H1 (cell line): ENCODE measurements at regions not wholly inside any gene's neighbourhood (a gene's known extent, or its start where the extent isn't known, plus 50 kb on each side); places are given as distances from the start of the nearest gene placed in this dataset.

Experiments used
- CTCF ChIA-PET: fragments of 300-600 bp; sonication (Branson Sonifier 250); formaldehyde crosslinking; loops from one replicate; lab custom pipeline; 2021; ENCODE audit not compliant: partially characterized antibody; lab: Charles Lee
- POLR2A ChIA-PET: fragments of 300-600 bp; sonication (Branson Sonifier 250); formaldehyde crosslinking; loops from one replicate; lab custom pipeline; 2021; ENCODE audit warnings: inconsistent platforms; ENCODE audit not compliant: partially characterized antibody; lab: Charles Lee
- DNase-seq, 2 experiments: peaks; one replicate each; pipeline versions ENCODE4 v3.0.0 to v3.0.0-alpha.2; 2010 to 2022; ENCODE audit warnings: low spot score in 2 of 2, low read depth in 1 of 2, mixed read lengths in 1 of 2
- FAIRE-seq: peaks from 2 replicates; lab custom pipeline; 2011; peaks lifted over from hg19 to GRCh38; lab: Jason Lieb, UNC
- H2AFZ ChIP-seq: 2 replicates; pipeline ENCODE4 v1.8.1; 2012; ENCODE audit warnings: low read length, inconsistent platforms
- H2AK5ac ChIP-seq: 2 replicates; pipeline ENCODE4 v1.6.1; 2013; ENCODE audit warnings: low read depth, low read length
- H2BK120ac ChIP-seq: replicated peaks from 2 replicates; pipeline ENCODE3; 2013; ENCODE audit warnings: low read depth, low read length, inconsistent platforms
- H2BK12ac ChIP-seq: 2 replicates; pipeline ENCODE4 v1.6.1; 2013; ENCODE audit warnings: low read depth, low read length
- H2BK15ac ChIP-seq: 2 replicates; pipeline ENCODE4 v1.6.1; 2013; ENCODE audit warnings: low read length
- H2BK20ac ChIP-seq: 2 replicates; pipeline ENCODE4 v1.6.1; 2013; ENCODE audit warnings: low read length
- H2BK5ac ChIP-seq: 2 replicates; pipeline ENCODE4 v1.6.1; 2013; ENCODE audit warnings: low read depth, low read length
- H3K14ac ChIP-seq: 2 replicates; pipeline ENCODE4 v1.6.1; 2013; ENCODE audit warnings: inconsistent platforms; ENCODE audit not compliant: insufficient read length
- H3K18ac ChIP-seq: 2 replicates; pipeline ENCODE4 v1.6.1; 2013; ENCODE audit warnings: low read length; ENCODE audit errors: extremely low read depth
- H3K23ac ChIP-seq: 2 replicates; pipeline ENCODE4 v1.6.1; 2013; ENCODE audit warnings: inconsistent platforms; ENCODE audit not compliant: insufficient read length
- H3K23me2 ChIP-seq: 2 replicates; pipeline ENCODE4 v1.6.1; 2013; ENCODE audit warnings: low read depth, low read length
- H3K27ac ChIP-seq: 2 replicates; pipeline ENCODE4 v1.6.1; 2011; ENCODE audit warnings: low read depth, low read length, inconsistent platforms
- H3K27me3 ChIP-seq, 4 experiments: replicated peaks in 1 of 4; 1 replicate in 1 of 4; 2 replicates in 3 of 4; pipeline versions ENCODE4 v1.6.1 to v1.8.1; 2011 to 2013; ENCODE audit warnings: low read length in 3 of 4, mild to moderate bottlenecking in 3 of 4, inconsistent platforms in 2 of 4, mixed read lengths in 2 of 4, moderate library complexity in 1 of 4; ENCODE audit not compliant: control insufficient read depth in 3 of 4, insufficient read depth in 3 of 4; ENCODE audit errors: extremely low read depth in 1 of 4
- H3K36me3 ChIP-seq, 4 experiments: 2 replicates each; pipeline versions ENCODE4 v1.6.1 to v1.8.1; 2011 to 2013; ENCODE audit warnings: mild to moderate bottlenecking in 4 of 4, low read length in 3 of 4, moderate library complexity in 2 of 4, control low read depth in 1 of 4, inconsistent platforms in 1 of 4; ENCODE audit not compliant: insufficient read depth in 4 of 4, control insufficient read depth in 2 of 4
- H3K4ac ChIP-seq: replicated peaks from 2 replicates; pipeline ENCODE3; 2013; ENCODE audit warnings: low read length, low read depth, mixed read lengths, inconsistent platforms; ENCODE audit not compliant: insufficient read length
- H3K4me1 ChIP-seq, 4 experiments: replicated peaks in 1 of 4; 1 replicate in 1 of 4; 2 replicates in 3 of 4; pipeline versions ENCODE4 v1.6.1 to v1.8.1; 2011 to 2013; ENCODE audit warnings: low read length in 3 of 4, inconsistent platforms in 2 of 4, mixed read lengths in 1 of 4; ENCODE audit not compliant: insufficient read depth in 4 of 4, control insufficient read depth in 3 of 4
- H3K4me2 ChIP-seq, 2 experiments: 2 replicates each; pipeline versions ENCODE4 v1.6.1 to v1.8.1; 2011 to 2013; ENCODE audit warnings: low read depth in 2 of 2, low read length in 2 of 2, control low read depth in 1 of 2, inconsistent platforms in 1 of 2, mild to moderate bottlenecking in 1 of 2; ENCODE audit not compliant: insufficient read depth in 1 of 2
- H3K4me3 ChIP-seq, 4 experiments: fragments of 200-600, 300-600 bp in 1 of 4; sonication (generic), shearing (Covaris generic), sonication (Bioruptor Twin) in 1 of 4; 2 replicates each; pipeline versions ENCODE4 v1.5.1 to v1.8.1; 2011 to 2016; ENCODE audit warnings: low read length in 4 of 4, low read depth in 3 of 4, control low read depth in 2 of 4, inconsistent platforms in 2 of 4, mild to moderate bottlenecking in 2 of 4, mixed read lengths in 1 of 4, moderate library complexity in 1 of 4; ENCODE audit not compliant: insufficient read depth in 2 of 4; ENCODE audit errors: extremely low read depth in 1 of 4
- H3K56ac ChIP-seq: replicated peaks from 2 replicates; pipeline ENCODE3; 2013; ENCODE audit warnings: low read depth, mild to moderate bottlenecking, mixed read lengths, low read length, inconsistent platforms; ENCODE audit not compliant: insufficient read length
- H3K79me1 ChIP-seq: 2 replicates; pipeline ENCODE4 v1.6.1; 2013; ENCODE audit warnings: low read depth, low read length, control low read depth
- H3K79me2 ChIP-seq, 2 experiments: 2 replicates each; pipeline versions ENCODE4 v1.6.1 to v1.8.1; 2012 to 2013; ENCODE audit warnings: low read length in 2 of 2, mild to moderate bottlenecking in 2 of 2, inconsistent platforms in 1 of 2; ENCODE audit not compliant: insufficient read depth in 2 of 2, control insufficient read depth in 1 of 2
- H3K9ac ChIP-seq, 4 experiments: replicated peaks in 1 of 4; 1 replicate in 1 of 4; 2 replicates in 3 of 4; pipeline versions ENCODE4 v1.6.1 to v1.8.1; 2011 to 2013; ENCODE audit warnings: low read depth in 3 of 4, low read length in 3 of 4, control low read depth in 2 of 4, mild to moderate bottlenecking in 2 of 4, moderate library complexity in 2 of 4, inconsistent platforms in 1 of 4; ENCODE audit errors: extremely low read depth in 1 of 4
- H3K9me3 ChIP-seq, 2 experiments: 2 replicates each; pipeline versions ENCODE4 v1.6.1 to v1.8.1; 2012 to 2013; ENCODE audit warnings: mild to moderate bottlenecking in 2 of 2, moderate library complexity in 2 of 2, control low read depth in 1 of 2, inconsistent platforms in 1 of 2, low read depth in 1 of 2, low read length in 1 of 2, mixed read lengths in 1 of 2; ENCODE audit not compliant: insufficient read depth in 2 of 2
- H4K20me1 ChIP-seq, 2 experiments: replicated peaks in 1 of 2; 2 replicates each; pipeline versions ENCODE3 to v1.8.1; 2011 to 2013; ENCODE audit warnings: inconsistent platforms in 2 of 2, low read length in 2 of 2, mild to moderate bottlenecking in 1 of 2; ENCODE audit not compliant: insufficient read depth in 2 of 2, control insufficient read depth in 1 of 2
- H4K5ac ChIP-seq: 2 replicates; pipeline ENCODE4 v1.6.1; 2013; ENCODE audit warnings: low read length, low read depth, mixed read lengths, inconsistent platforms; ENCODE audit not compliant: insufficient read length
- H4K8ac ChIP-seq: 2 replicates; pipeline ENCODE4 v1.8.0; 2013; ENCODE audit warnings: mild to moderate bottlenecking, moderate library complexity, low read length, inconsistent platforms; ENCODE audit not compliant: insufficient read depth; ENCODE audit errors: extremely low read depth
- H4K91ac ChIP-seq: replicated peaks from 2 replicates; pipeline ENCODE3; 2013; ENCODE audit warnings: low read length, mixed read lengths, inconsistent platforms; ENCODE audit not compliant: insufficient read length
- BCL11A ChIP-seq, 2 experiments: IDR thresholded peaks; one replicate each; pipeline ENCODE4 v1.6.1; 2011; ENCODE audit warnings: low read depth in 2 of 2, low read length in 2 of 2, mild to moderate bottlenecking in 2 of 2
- CBX8 ChIP-seq: fragments of 300-800, 300-1000 bp; sonication (generic); IDR thresholded peaks from 2 replicates; pipeline ENCODE4 v1.7.1; 2016; ENCODE audit warnings: low read depth, low read length, borderline replicate concordance
- GABPA ChIP-seq: IDR thresholded peaks from 2 replicates; pipeline ENCODE4 v1.6.1; 2011; ENCODE audit warnings: mild to moderate bottlenecking, low read length, moderate library complexity, borderline replicate concordance; ENCODE audit not compliant: insufficient read depth
- JUN ChIP-seq: IDR thresholded peaks from 2 replicates; pipeline ENCODE4 v1.6.1; 2011; ENCODE audit warnings: low read depth, mild to moderate bottlenecking, improper control_type of control experiment, low read length
- MAFK ChIP-seq: IDR thresholded peaks from 2 replicates; pipeline ENCODE4 v1.6.1; 2012; ENCODE audit warnings: low read depth, mild to moderate bottlenecking, improper control_type of control experiment, low read length
- POLR2AphosphoS5 ChIP-seq: IDR thresholded peaks from 2 replicates; pipeline ENCODE4 v1.6.1; 2011; ENCODE audit warnings: low read depth, low read length
- RAD21 ChIP-seq, 2 experiments: IDR thresholded peaks in 1 of 2; conservative IDR thresholded peaks in 1 of 2; 2 replicates each; pipeline ENCODE4 v1.6.1; 2011; ENCODE audit warnings: low read depth in 2 of 2, low read length in 2 of 2, improper control_type of control experiment in 1 of 2, inconsistent platforms in 1 of 2, mild to moderate bottlenecking in 1 of 2, moderate library complexity in 1 of 2
- RNF2 ChIP-seq: fragments of 200-900, 300-1000 bp; sonication (generic); IDR thresholded peaks from 2 replicates; pipeline ENCODE4 v1.7.1; 2016; ENCODE audit warnings: borderline replicate concordance, low read depth, mild to moderate bottlenecking, antibody characterized with exemption, low read length; ENCODE audit not compliant: poor library complexity, severe bottlenecking; ENCODE audit errors: missing control alignments
- SP1 ChIP-seq: IDR thresholded peaks from 2 replicates; pipeline ENCODE4 v1.6.1; 2011; ENCODE audit warnings: low read depth, low read length
- SP2 ChIP-seq: IDR thresholded peaks from 2 replicates; pipeline ENCODE4 v1.6.1; 2012; ENCODE audit warnings: mild to moderate bottlenecking, low read length, inconsistent platforms
- TBP ChIP-seq: IDR thresholded peaks from 2 replicates; pipeline ENCODE4 v1.6.1; 2011; ENCODE audit warnings: low read depth, low read length, improper control_type of control experiment
- WGBS, 2 experiments: shearing (Covaris generic) in 1 of 2; methylation state at CpG; one replicate each; pipeline versions ENCODE4 v1.1.6 to v1.1.7; 2013 to 2015; ENCODE audit warnings: low lambda C conversion rate in 2 of 2, mixed read lengths in 2 of 2, inconsistent platforms in 1 of 2, low coverage in 1 of 2, missing lambda C conversion rate in 1 of 2; ENCODE audit not compliant: insufficient replicate concordance in 2 of 2, insufficient coverage in 1 of 2, insufficient read length in 1 of 2; ENCODE audit errors: extremely low coverage in 1 of 2, missing lambda C conversion rate in 1 of 2; 5-methylcytosine and 5-hydroxymethylcytosine counted together
- TF ChIP-seq, protein P1 (sequence below): IDR thresholded peaks from 2 replicates; pipeline ENCODE4 v1.6.1; 2012; ENCODE audit warnings: inconsistent platforms

DNA sequence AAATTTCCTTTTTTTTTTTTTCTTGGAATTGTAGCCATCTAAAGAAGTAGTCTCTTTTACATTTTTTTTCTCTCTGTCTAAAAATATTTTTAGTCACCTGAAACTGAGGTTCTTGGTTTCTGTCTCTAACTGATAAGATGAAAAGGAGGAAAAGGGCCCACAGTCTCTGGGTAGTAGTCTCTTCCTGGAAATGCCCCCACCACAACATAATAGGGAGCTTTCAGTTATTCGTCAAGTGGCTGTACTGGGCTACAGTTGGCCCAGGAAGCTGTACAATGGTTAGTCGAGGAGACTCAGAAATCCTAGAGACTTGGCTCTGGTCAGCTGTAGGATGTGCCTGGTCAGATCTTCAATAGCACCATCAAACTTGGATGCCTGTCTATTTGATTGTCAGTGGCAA lies 163.4 kb downstream of the ACTRT1 start:
- Histone ChIP-seq H3K79me2 (no peaks in the 10 kb centered on the region), H3K14ac (no peak overlapping the region), H2AFZ (no peak overlapping the region), H3K27ac (no peak overlapping the region), H3K23me2 (no peaks in the 10 kb centered on the region), H3K9ac (no peak overlapping the region), H3K4me3 (no peak overlapping the region), H2BK120ac (no peak overlapping the region), H4K20me1 (no peaks in the 10 kb centered on the region), H2BK12ac (no peak overlapping the region), H2BK15ac (no peak overlapping the region), H3K56ac (no peak overlapping the region), H4K91ac (no peak overlapping the region), H3K36me3 (no peaks in the 10 kb centered on the region), H2AK5ac (no peak overlapping the region), H2BK20ac (no peak overlapping the region), H3K4me2 (no peak overlapping the region), H3K27me3 (no peaks in the 10 kb centered on the region), H3K23ac (no peak overlapping the region), H3K4ac (no peak overlapping the region), H3K79me1 (no peaks in the 10 kb centered on the region), H3K4me1 (no peaks in the 10 kb centered on the region), H4K5ac (no peak overlapping the region), H4K8ac (no peak overlapping the region), H3K9me3 (no peaks in the 10 kb centered on the region), H2BK5ac (no peak overlapping the region), H3K18ac (no peak overlapping the region)
- no peak for DNase-seq
- ChIA-PET POLR2A (no interaction called here), CTCF (no interaction called here)
- TF ChIP-seq RNF2 (no peak), SP2 (no peak), TBP (no peak), MAFK (no peak), CBX8 (no peak), POLR2AphosphoS5 (no peak), BCL11A (IDR thresholded peaks at IDR 0.05; ENCODE audit: low read depth in 2 of 2, low read length in 2 of 2) (no peak), GABPA (no peak), JUN (no peak), RAD21 (IDR thresholded peaks at IDR 0.05 in 1 of 2, conservative IDR thresholded peaks at IDR 0.05 in 1 of 2; ENCODE audit: low read depth in 2 of 2, low read length in 2 of 2) (no peak), SP1 (no peak)
- TF ChIP-seq, protein P1, sequence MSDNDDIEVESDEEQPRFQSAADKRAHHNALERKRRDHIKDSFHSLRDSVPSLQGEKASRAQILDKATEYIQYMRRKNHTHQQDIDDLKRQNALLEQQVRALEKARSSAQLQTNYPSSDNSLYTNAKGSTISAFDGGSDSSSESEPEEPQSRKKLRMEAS: no peak
- 100% methylated on average over 2 of the region's 2 CpGs; no CpG with 5 or more reads in 1 of the 2 experiments for WGBS, 2 experiments
- no peak for FAIRE-seq
